T-cell (primary cell): ENCODE measurements at regions not wholly inside any gene's neighbourhood (a gene's known extent, or its start where the extent isn't known, plus 50 kb on each side); places are given as distances from the start of the nearest gene placed in this dataset.

Experiments
- ATAC-seq, 4 experiments: fragments of 200-7000 bp in 3 of 4; fragments of 150-1000 bp in 1 of 4; cut with Tn5 transposase; replicated peaks in 1 of 4; 1 replicate in 3 of 4; 2 replicates in 1 of 4; pipeline ENCODE4 v1.10.0; 2021; ENCODE audit warnings: moderate library complexity in 3 of 4, mild to moderate bottlenecking in 2 of 4, moderate number of reproducible peaks in 1 of 4
- CTCF ChIA-PET, 2 donors: fragments of 300-600 bp; sonication (Branson Sonifier 250); formaldehyde crosslinking; loops; one replicate each; lab custom pipeline; 2022; ENCODE audit warnings: antibody characterized with exemption in 2 of 2; lab: Charles Lee
- POLR2A ChIA-PET, 2 donors: fragments of 300-600 bp; sonication (Branson Sonifier 250); formaldehyde crosslinking; loops; one replicate each; lab custom pipeline; 2022; ENCODE audit warnings: antibody characterized with exemption in 2 of 2; lab: Charles Lee
- DNase-seq, 35 experiments: peaks; one replicate each; pipeline versions ENCODE4 v3.0.0 to v3.0.0-alpha.2; 2013 to 2023
- H3K27ac ChIP-seq: one replicate; pipeline ENCODE4 v1.5.1; 2013; ENCODE audit warnings: low read length
- H3K27me3 ChIP-seq, 2 experiments: replicated peaks in 1 of 2; 1 replicate in 1 of 2; 2 replicates in 1 of 2; pipeline versions ENCODE4 v1.6.1 to v1.7.0; 2013; ENCODE audit warnings: low read length in 1 of 2, mixed read lengths in 1 of 2; ENCODE audit not compliant: control insufficient read depth in 2 of 2, insufficient read depth in 2 of 2; ENCODE audit errors: extremely low read depth in 1 of 2
- H3K36me3 ChIP-seq, 2 donors: 1 replicate in 1 of 2; 2 replicates in 1 of 2; pipeline versions ENCODE4 v1.6.1 to v1.7.0; 2013; ENCODE audit warnings: low read length in 1 of 2; ENCODE audit not compliant: control insufficient read depth in 2 of 2, insufficient read depth in 1 of 2; ENCODE audit errors: extremely low read depth in 1 of 2
- H3K4me1 ChIP-seq, 2 experiments: 1 replicate in 1 of 2; 2 replicates in 1 of 2; pipeline versions ENCODE4 v1.6.1 to v1.7.0; 2013; ENCODE audit warnings: low read length in 2 of 2, mixed read lengths in 1 of 2; ENCODE audit not compliant: insufficient read depth in 2 of 2, control insufficient read depth in 1 of 2; ENCODE audit errors: extremely low read depth in 1 of 2
- H3K4me3 ChIP-seq, 2 donors: 1 replicate in 1 of 2; 2 replicates in 1 of 2; pipeline versions ENCODE4 v1.5.1 to v1.7.0; 2013; ENCODE audit warnings: mild to moderate bottlenecking in 2 of 2, low read length in 1 of 2, moderate library complexity in 1 of 2; ENCODE audit not compliant: control insufficient read depth in 1 of 2; ENCODE audit errors: extremely low read depth in 1 of 2
- H3K9me3 ChIP-seq: 2 replicates; pipeline ENCODE4 v1.7.0; 2013
- H3K27ac Mint-ChIP-seq, 2 donors: one replicate each; pipeline ENCODE4 v1.8.0; 2020 to 2021; ENCODE audit warnings: mild to moderate bottlenecking in 2 of 2, mixed read lengths in 2 of 2
- H3K27me3 Mint-ChIP-seq, 2 donors: one replicate each; pipeline ENCODE4 v1.8.0; 2021 to 2022; ENCODE audit warnings: mixed read lengths in 2 of 2
- H3K36me3 Mint-ChIP-seq: one replicate; pipeline ENCODE4 v1.8.0; 2021; ENCODE audit warnings: mixed read lengths
- H3K4me1 Mint-ChIP-seq, 3 donors: one replicate each; pipeline ENCODE4 v1.8.0; 2020 to 2022; ENCODE audit warnings: mixed read lengths in 3 of 3, mild to moderate bottlenecking in 1 of 3
- H3K4me3 Mint-ChIP-seq, 3 donors: one replicate each; pipeline ENCODE4 v1.8.0; 2020 to 2022; ENCODE audit warnings: mild to moderate bottlenecking in 3 of 3, mixed read lengths in 3 of 3, moderate library complexity in 3 of 3
- H3K9me3 Mint-ChIP-seq, 3 donors: one replicate each; pipeline ENCODE4 v1.8.0; 2020 to 2022; ENCODE audit warnings: mixed read lengths in 3 of 3
- WGBS: methylation state at CpG from one replicate; pipeline ENCODE4 v1.1.5; 2013; ENCODE audit warnings: missing lambda C conversion rate; ENCODE audit not compliant: insufficient coverage; 5-methylcytosine and 5-hydroxymethylcytosine counted together

DNA sequence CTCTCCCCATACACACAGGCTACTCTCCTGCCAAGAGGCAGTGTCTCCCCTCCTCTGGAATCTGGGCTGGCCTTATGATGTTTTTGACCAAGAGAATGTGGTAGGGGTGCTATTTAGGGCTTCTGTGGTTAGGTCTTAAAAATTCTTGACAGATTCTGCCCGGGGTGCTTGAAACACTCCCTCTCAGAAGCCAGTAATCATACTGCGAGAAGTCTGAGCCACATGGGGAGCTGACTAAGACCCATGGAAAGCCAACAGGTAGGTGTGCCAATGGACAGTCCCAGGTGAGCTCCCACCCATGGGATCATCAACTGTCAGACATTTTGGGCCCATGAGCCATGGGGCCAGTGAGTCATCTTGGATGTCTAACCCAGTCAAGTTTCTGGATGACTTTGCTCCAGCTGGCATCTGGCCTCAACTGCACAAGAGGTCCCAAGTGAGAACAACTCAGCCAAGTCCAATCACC lies 315.7 kb downstream of the FBXW7 start:
- H3K27ac Mint-ChIP-seq = peak overlapping the region in 1 of 2 donors; percentile 34

DNA sequence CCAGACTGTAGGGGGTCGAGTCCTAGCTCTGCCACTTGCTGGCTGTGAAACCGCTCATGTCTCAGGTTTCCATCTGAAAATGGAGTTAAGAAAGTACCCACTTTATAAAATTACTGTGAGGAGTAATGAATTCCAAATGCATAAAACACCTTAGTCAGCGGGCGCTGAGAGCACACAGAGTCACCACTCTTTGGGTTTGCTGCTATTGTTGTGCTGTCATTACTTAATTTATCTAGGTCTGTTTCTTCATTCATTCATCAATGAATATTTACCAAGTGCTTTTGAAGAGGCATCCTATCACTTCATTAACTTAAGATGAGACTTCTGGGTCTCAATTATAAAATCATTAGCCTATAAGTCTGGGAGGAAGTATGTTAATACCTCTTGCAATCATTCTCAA lies 317.3 kb downstream of the FBXW7 start:
- Mint-ChIP-seq H3K27me3 (no peaks in the 10 kb centered on the region), H3K27ac (no peak overlapping the region), H3K4me1 (peaks cover 18 to 29% (median 23%) of the 10 kb centered on the region in 3 donors), H3K4me3 (no peak overlapping the region), H3K9me3 (peaks cover 0 to 19% (median 13%) of the 10 kb centered on the region in 3 donors), H3K36me3 (peaks cover 2% of the 10 kb centered on the region)
- ChIA-PET POLR2A (no interaction called here), CTCF (no interaction called here)
- Histone ChIP-seq H3K4me1 (peaks cover 3 to 5% of the 10 kb centered on the region in 2 experiments), H3K4me3 (no peak overlapping the region), H3K27me3 (no peaks in the 10 kb centered on the region), H3K9me3 (peaks cover 2% of the 10 kb centered on the region), H3K36me3 (no peaks in the 10 kb centered on the region), H3K27ac (no peak overlapping the region)
- ATAC-seq = no peak
- no CpG with 5 or more reads among the region's 4 CpGs for WGBS
- DNase-seq = no peak

More for the DNA sequence above, 315.7 kb downstream of the FBXW7 start:
- Mint-ChIP-seq H3K4me1 (peaks cover 18 to 29% (median 23%) of the 10 kb centered on the region in 3 donors), H3K36me3 (peaks cover 2% of the 10 kb centered on the region), H3K27me3 (no peaks in the 10 kb centered on the region), H3K4me3 (peak overlapping the region in 1 of 3 donors; percentile 37), H3K9me3 (peaks cover 0 to 7% (median 4%) of the 10 kb centered on the region in 3 donors)
- DNase-seq (no peak), ATAC-seq (no peak)
- no peak overlapping the region for H3K4me3 ChIP-seq
- peaks cover 3 to 5% of the 10 kb centered on the region in 2 experiments for H3K4me1 ChIP-seq
- no peaks in the 10 kb centered on the region for H3K36me3 ChIP-seq
- no peaks in the 10 kb centered on the region for H3K27me3 ChIP-seq
- H3K9me3 ChIP-seq = peaks cover under 1% of the 10 kb centered on the region
- ChIA-PET POLR2A (interaction anchor here in 1 of 2 donors (0.7 kb wide), 1 partner anchor 235 kb away, joined by 3 read pairs; no protein-coding TSS in a partner anchor), CTCF (no interaction called here)
- 71% methylated on average over 2 of the region's 2 CpGs for WGBS
- no peak overlapping the region for H3K27ac ChIP-seq

DNA sequence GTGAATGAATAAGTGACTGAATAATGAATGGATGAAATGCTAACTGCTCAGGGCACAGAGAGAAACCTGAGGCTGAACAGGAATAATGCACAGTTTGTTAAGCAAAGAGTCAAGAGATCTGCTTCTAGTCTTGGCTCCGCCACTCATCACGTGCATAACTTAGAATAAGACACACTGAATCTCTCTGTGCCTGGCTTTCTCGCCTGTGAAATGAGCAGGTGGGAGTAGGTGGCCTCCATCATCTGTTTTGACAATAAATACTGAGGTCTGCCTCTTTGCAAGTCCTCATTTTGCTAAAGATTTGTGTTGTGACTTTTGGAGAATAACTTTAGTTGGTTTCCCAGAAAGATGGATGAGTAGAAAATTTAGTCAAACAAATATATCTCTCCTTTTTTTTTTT lies 318.0 kb downstream of the FBXW7 start:
- WGBS = 100% methylated on average over 1 of the region's 3 CpGs
- no peak overlapping the region for H3K27ac ChIP-seq
- no peak overlapping the region for H3K27ac Mint-ChIP-seq
- peaks cover 18 to 29% (median 20%) of the 10 kb centered on the region in 3 donors for H3K4me1 Mint-ChIP-seq
- peaks cover 3 to 5% of the 10 kb centered on the region in 2 experiments for H3K4me1 ChIP-seq
- H3K36me3 ChIP-seq = no peaks in the 10 kb centered on the region
- H3K27me3 ChIP-seq = no peaks in the 10 kb centered on the region
- peaks cover 2% of the 10 kb centered on the region for H3K36me3 Mint-ChIP-seq
- H3K4me3 Mint-ChIP-seq = no peak overlapping the region
- ChIA-PET CTCF (no interaction called here), POLR2A (no interaction called here)
- no peak overlapping the region for H3K4me3 ChIP-seq
- peaks cover 4 to 25% (median 16%) of the 10 kb centered on the region in 3 donors for H3K9me3 Mint-ChIP-seq
- no peaks in the 10 kb centered on the region for H3K27me3 Mint-ChIP-seq
- ATAC-seq = no peak
- DNase-seq = no peak
- peaks cover 2% of the 10 kb centered on the region for H3K9me3 ChIP-seq

DNA sequence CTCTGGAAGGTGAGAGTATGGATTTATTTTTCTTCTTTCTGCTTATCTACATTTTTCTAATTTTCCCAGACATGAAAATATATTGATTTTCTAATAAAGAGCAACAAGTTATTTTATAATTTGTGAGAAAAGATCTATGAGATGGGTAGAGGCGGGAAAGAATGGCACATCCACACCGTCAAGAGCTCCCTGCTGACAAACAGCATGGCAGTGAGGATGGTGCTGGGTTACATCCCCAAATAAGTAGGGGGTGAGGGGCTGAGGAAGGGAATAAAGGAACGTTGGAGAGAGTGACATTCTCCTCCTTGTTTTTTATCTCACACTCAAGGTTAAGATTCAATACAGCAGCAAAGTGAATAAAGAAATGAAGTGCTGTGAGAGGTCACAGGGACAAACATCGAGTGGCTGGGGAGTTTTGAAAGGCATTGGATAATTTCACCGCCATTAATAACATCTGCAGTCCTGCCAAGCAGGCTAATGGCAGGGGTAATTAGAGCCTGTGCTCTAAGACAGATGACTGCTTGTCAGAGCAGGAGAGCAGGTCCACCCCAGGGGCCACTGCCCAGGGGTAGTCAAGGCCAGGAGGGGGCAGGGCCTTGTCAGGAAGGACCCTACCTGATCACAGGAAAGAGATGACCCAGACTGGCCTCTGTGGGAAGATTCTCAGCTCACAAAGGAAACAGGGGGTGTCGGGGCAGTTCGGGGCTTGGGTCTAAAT lies 323.8 kb downstream of the FBXW7 start:
- H3K27ac Mint-ChIP-seq = no peak overlapping the region
- ATAC-seq = no peak

DNA sequence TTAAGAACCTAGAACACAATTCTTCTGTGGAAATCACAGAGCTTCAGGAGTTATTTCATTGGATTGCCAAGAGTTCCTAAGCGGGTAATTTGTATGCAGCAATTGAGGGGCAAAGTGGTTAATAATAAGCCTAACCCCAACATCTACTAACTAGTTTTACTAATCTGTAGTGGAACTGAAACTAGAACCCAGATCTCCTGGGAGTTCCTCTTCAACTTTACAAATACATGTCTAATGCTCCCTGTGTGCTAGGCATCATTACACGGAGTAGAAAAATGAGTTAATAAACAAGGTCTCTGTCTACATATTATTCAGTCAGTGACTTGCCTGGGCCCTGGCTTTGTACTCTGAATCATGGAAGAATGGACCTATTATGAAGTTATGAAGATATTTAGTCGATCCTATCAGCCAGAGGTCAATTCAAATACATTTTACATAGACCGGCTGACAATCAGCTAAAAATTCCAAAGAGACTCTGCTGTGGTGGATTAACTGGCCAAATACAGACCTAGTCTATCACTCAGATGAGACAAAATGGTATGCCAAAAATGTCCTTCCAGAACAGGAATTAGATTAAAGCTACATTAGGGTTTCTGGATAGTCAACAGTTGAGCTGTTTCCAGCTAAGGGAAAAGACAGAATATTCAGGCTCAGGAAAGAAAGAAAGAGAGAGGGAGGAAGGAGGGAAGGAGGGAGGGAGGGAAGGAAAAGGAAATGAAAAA lies 326.0 kb downstream of the FBXW7 start:
- H3K27ac Mint-ChIP-seq = no peak overlapping the region
- H3K4me3 Mint-ChIP-seq = no peak overlapping the region
- H3K9me3 Mint-ChIP-seq = peaks cover 4 to 14% (median 9%) of the 10 kb centered on the region in 3 donors
- H3K27ac ChIP-seq = no peak overlapping the region
- POLR2A ChIA-PET = no interaction called here
- H3K4me1 ChIP-seq = no peaks in the 10 kb centered on the region
- H3K36me3 Mint-ChIP-seq = no peaks in the 10 kb centered on the region
- no CpG with 5 or more reads among the region's 4 CpGs for WGBS
- no peaks in the 10 kb centered on the region for H3K9me3 ChIP-seq
- H3K36me3 ChIP-seq = no peaks in the 10 kb centered on the region
- H3K27me3 Mint-ChIP-seq = peaks cover 0 to 3% of the 10 kb centered on the region in 2 donors
- CTCF ChIA-PET = no interaction called here
- ATAC-seq = no peak
- H3K4me1 Mint-ChIP-seq = no peaks in the 10 kb centered on the region
- peaks cover 0 to 2% of the 10 kb centered on the region in 2 experiments for H3K27me3 ChIP-seq
- no peak overlapping the region for H3K4me3 ChIP-seq
- DNase-seq = no peak

More for the DNA sequence above, 323.8 kb downstream of the FBXW7 start:
- Histone ChIP-seq H3K9me3 (peaks cover 2% of the 10 kb centered on the region), H3K36me3 (no peaks in the 10 kb centered on the region), H3K27ac (no peak overlapping the region), H3K4me1 (no peaks in the 10 kb centered on the region), H3K4me3 (no peak overlapping the region), H3K27me3 (peaks cover 0 to 2% of the 10 kb centered on the region in 2 experiments)
- Mint-ChIP-seq H3K36me3 (peaks cover 2% of the 10 kb centered on the region), H3K4me1 (no peaks in the 10 kb centered on the region), H3K4me3 (no peak overlapping the region), H3K27me3 (peaks cover 0 to 3% of the 10 kb centered on the region in 2 donors), H3K9me3 (peaks cover 4 to 25% (median 16%) of the 10 kb centered on the region in 3 donors)
- ChIA-PET CTCF (no interaction called here), POLR2A (no interaction called here)
- WGBS = 80% methylated on average over 2 of the region's 7 CpGs
- no peak for DNase-seq

DNA sequence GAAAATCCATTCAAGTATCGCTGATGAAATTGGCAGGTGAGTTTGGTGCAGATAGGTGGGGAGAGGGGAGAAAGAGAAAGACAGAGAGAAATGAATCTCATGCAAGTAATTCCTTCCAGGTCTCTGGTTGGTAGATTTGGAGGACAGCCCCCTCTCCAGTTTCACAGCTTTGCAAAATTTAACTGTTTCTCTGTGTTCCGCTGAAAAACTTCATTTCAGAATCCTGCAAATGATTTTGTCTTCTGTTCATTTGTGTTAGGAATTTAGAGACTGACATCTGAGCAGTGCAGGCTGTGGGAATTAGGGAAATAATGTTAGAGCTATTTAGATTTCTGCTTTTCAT lies 328.5 kb downstream of the FBXW7 start:
- ATAC-seq (no peak), DNase-seq (no peak)
- H3K36me3 ChIP-seq = no peaks in the 10 kb centered on the region
- Mint-ChIP-seq H3K9me3 (no peaks in the 10 kb centered on the region), H3K27me3 (peaks cover 0 to 3% of the 10 kb centered on the region in 2 donors), H3K36me3 (no peaks in the 10 kb centered on the region), H3K27ac (no peak overlapping the region), H3K4me1 (no peaks in the 10 kb centered on the region), H3K4me3 (no peak overlapping the region)
- peaks cover 0 to 2% of the 10 kb centered on the region in 2 experiments for H3K27me3 ChIP-seq
- 100% methylated on average over 1 of the region's 2 CpGs for WGBS
- CTCF ChIA-PET = no interaction called here
- H3K27ac ChIP-seq = no peak overlapping the region
- no peak overlapping the region for H3K4me3 ChIP-seq
- no peaks in the 10 kb centered on the region for H3K4me1 ChIP-seq
- H3K9me3 ChIP-seq = no peaks in the 10 kb centered on the region
- POLR2A ChIA-PET = interaction anchor here in 1 of 2 donors (0.6 kb wide), 1 partner anchor 19 kb away, joined by 3 read pairs; no protein-coding TSS in a partner anchor
